ENCODE measurements at regions not wholly inside any gene's neighbourhood (a gene's known extent, or its start where the extent isn't known, plus 50 kb on each side); places are given as distances from the start of the nearest gene placed in this dataset.

DNA sequence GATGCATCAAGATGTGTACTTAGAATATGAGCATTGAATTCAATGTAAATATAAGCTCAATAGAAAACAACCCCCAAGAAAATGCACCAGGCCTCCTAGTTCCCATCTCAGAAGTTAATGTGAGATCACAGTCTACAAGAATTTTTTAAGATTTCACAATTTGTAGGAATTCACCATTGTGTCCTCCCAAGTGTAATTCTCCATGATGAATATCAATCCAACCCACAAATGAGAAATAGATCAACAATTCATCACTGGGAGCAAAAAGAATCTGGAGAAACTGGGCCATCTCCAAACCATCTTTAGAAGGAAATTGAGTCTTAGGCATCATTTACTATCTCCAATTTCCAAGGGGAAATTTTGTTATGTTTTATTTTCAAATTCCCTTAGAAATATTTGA lies 310.5 kb upstream of the GOT2 start:
- BruUV-seq (replicated peaks), result no TSS peak
- POLR2A ChIA-PET, result no interaction called here
- in situ Hi-C loops (cut with HindIII; ENCODE audit: extremely low pct_ligation_motif_present, low pct_unique_long_range_greater_than_20kb) (no loop called here), intact Hi-C loops (cut with micrococcal nuclease; ENCODE audit: unreplicated experiment) (no loop called here)
- H3K27ac ChIP-seq (ENCODE audit: extremely low read length, insufficient read depth, low read length), result no peak overlapping the region
- no peaks in the 10 kb centered on the region for H3K27me3 ChIP-seq (ENCODE audit: control insufficient read depth in 1 of 2, insufficient read depth in 2 of 2, low read length in 2 of 2)
- no peak overlapping the region for H3K4me2 ChIP-seq (ENCODE audit: low read depth, low read length)
- H3K9me3 ChIP-seq (ENCODE audit: low read length), result no peaks in the 10 kb centered on the region
- no peak overlapping the region for H3K9ac ChIP-seq (ENCODE audit: insufficient read depth, low read depth, low read length)
- H2AFZ ChIP-seq (ENCODE audit: low read length), result no peak overlapping the region
- H3K36me3 ChIP-seq (replicated peaks in 1 of 2; ENCODE audit: control insufficient read depth in 1 of 2, insufficient read depth in 2 of 2, low read length in 2 of 2), result no peaks in the 10 kb centered on the region
- ATAC-seq (no peak), DNase-seq (ENCODE audit: low spot score) (no peak), FAIRE-seq (no peak)
- H3K79me2 ChIP-seq (ENCODE audit: insufficient read depth, low read length), result no peaks in the 10 kb centered on the region
- CTCF ChIA-PET (ENCODE audit: low intra/inter-chr PET ratio, low total read pairs), result no interaction called here
- no peak for TF ChIP-seq POLR2G (IDR thresholded peaks at IDR 0.05; ENCODE audit: low read depth, low read length)
- TF ChIP-seq MAZ (IDR thresholded peaks at IDR 0.05; ENCODE audit: borderline replicate concordance, low read depth, low read length), result no peak
- no peak for TF ChIP-seq MAZ (CRISPR knock-in tag; IDR thresholded peaks at IDR 0.05; ENCODE audit: low read depth)
- no peak for TF ChIP-seq ZNF562 (CRISPR knock-in tag; IDR thresholded peaks at IDR 0.05; ENCODE audit: borderline replicate concordance)
- no peak for TF ChIP-seq ZNF24 (IDR thresholded peaks at IDR 0.05)
- TF ChIP-seq CEBPG (CRISPR knock-in tag; IDR thresholded peaks at IDR 0.05), result no peak
- no peak for TF ChIP-seq ZBTB4 (CRISPR knock-in tag; IDR thresholded peaks at IDR 0.05; ENCODE audit: borderline replicate concordance)
- TF ChIP-seq IKZF5 (CRISPR knock-in tag; IDR thresholded peaks at IDR 0.05), result no peak
- TF ChIP-seq, protein P1, sequence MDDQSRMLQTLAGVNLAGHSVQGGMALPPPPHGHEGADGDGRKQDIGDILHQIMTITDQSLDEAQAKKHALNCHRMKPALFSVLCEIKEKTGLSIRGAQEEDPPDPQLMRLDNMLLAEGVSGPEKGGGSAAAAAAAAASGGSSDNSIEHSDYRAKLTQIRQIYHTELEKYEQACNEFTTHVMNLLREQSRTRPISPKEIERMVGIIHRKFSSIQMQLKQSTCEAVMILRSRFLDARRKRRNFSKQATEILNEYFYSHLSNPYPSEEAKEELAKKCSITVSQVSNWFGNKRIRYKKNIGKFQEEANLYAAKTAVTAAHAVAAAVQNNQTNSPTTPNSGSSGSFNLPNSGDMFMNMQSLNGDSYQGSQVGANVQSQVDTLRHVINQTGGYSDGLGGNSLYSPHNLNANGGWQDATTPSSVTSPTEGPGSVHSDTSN (CRISPR knock-in tag; IDR thresholded peaks at IDR 0.05; ENCODE audit: borderline replicate concordance), result no peak
- TF ChIP-seq, protein P2, sequence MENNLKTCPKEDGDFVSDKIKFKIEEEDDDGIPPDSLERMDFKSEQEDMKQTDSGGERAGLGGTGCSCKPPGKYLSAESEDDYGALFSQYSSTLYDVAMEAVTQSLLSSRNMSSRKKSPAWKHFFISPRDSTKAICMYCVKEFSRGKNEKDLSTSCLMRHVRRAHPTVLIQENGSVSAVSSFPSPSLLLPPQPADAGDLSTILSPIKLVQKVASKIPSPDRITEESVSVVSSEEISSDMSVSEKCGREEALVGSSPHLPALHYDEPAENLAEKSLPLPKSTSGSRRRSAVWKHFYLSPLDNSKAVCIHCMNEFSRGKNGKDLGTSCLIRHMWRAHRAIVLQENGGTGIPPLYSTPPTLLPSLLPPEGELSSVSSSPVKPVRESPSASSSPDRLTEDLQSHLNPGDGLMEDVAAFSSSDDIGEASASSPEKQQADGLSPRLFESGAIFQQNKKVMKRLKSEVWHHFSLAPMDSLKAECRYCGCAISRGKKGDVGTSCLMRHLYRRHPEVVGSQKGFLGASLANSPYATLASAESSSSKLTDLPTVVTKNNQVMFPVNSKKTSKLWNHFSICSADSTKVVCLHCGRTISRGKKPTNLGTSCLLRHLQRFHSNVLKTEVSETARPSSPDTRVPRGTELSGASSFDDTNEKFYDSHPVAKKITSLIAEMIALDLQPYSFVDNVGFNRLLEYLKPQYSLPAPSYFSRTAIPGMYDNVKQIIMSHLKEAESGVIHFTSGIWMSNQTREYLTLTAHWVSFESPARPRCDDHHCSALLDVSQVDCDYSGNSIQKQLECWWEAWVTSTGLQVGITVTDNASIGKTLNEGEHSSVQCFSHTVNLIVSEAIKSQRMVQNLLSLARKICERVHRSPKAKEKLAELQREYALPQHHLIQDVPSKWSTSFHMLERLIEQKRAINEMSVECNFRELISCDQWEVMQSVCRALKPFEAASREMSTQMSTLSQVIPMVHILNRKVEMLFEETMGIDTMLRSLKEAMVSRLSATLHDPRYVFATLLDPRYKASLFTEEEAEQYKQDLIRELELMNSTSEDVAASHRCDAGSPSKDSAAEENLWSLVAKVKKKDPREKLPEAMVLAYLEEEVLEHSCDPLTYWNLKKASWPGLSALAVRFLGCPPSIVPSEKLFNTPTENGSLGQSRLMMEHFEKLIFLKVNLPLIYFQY (CRISPR knock-in tag; IDR thresholded peaks at IDR 0.05; ENCODE audit: borderline replicate concordance), result no peak
- no peak for TF ChIP-seq KLF6 (CRISPR knock-in tag; IDR thresholded peaks at IDR 0.05)
- no peak for TF ChIP-seq ZNF33B (CRISPR knock-in tag; IDR thresholded peaks at IDR 0.05)
- TF ChIP-seq MTF1 (CRISPR knock-in tag; IDR thresholded peaks at IDR 0.05), result no peak
- no peak overlapping the region for H3K4me3 ChIP-seq (replicated peaks in 1 of 3; ENCODE audit: insufficient read depth in 1 of 3, low read depth in 2 of 3, low read length in 3 of 3)
- H4K20me1 ChIP-seq (ENCODE audit: insufficient read depth, low read length), result no peaks in the 10 kb centered on the region
- H3K4me1 ChIP-seq (ENCODE audit: insufficient read depth, low read length), result no peaks in the 10 kb centered on the region

Measured in HepG2 (cell line).